NB4 (cell line): ENCODE measurements at regions not wholly inside any gene's neighbourhood (a gene's known extent, or its start where the extent isn't known, plus 50 kb on each side); places are given as distances from the start of the nearest gene placed in this dataset.

Experiments
- DNase-seq: peaks from one replicate; pipeline ENCODE4 v3.0.0; 2010; ENCODE audit warnings: low read depth
- H3K4me3 ChIP-seq: one replicate; pipeline ENCODE4 v1.5.1; 2011; ENCODE audit warnings: mild to moderate bottlenecking, low read depth, low read length, moderate library complexity
- MYC ChIP-seq: IDR thresholded peaks from 2 replicates; pipeline ENCODE4 v1.6.1; 2011; ENCODE audit warnings: low read depth, low read length
- POLR2A ChIP-seq: IDR thresholded peaks from 2 replicates; pipeline ENCODE4 v1.6.1; 2011; ENCODE audit warnings: mild to moderate bottlenecking; ENCODE audit not compliant: insufficient read length; ENCODE audit errors: extremely low read depth
- TF ChIP-seq, protein P1 (sequence below): IDR thresholded peaks from 2 replicates; pipeline ENCODE4 v1.6.1; 2011; ENCODE audit warnings: low read depth, low read length
- TF ChIP-seq, protein P2 (sequence below): IDR thresholded peaks from one replicate; pipeline ENCODE4 v1.5.1; 2012; ENCODE audit warnings: low read depth, low read length

DNA sequence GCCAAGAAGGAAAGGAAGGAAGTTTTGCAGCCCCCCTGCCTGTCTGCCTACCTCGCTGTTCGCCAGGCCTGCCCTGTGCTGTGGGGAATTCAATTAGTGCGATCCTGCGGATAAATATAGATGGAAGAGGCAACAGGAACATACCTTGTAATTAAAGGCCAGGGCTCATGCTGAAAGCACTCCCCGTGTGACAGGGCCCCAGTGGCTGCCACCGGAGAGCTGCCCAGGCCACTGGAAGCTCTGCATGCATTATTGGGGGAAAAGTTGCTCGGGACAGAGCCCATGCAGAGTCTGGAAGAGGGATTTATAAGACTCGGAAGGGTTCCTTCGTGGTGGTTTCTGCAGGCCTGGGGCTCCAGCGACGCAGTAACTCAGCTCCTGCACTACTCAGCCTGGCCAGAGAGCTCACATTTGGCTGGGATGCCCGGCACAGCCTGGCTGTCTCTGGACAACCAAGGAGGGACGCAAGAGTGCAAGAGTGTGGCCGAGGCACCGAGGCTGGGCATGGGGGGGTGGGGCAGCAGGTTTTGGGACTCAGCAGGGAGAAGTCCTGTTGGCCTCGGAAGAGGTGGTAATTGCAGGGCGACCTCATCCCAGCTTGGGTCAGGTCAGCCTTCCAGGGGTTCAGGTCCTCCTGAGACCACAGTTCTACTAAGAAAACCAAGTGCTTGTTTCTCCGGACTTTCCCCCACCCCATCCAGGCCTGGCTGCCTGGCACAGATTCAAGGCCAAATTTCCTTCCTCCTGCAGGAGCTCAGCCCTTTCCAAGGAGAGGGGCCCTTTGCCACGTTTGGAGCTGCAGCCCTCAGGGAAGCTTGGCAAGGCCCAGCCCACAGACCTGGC is 68.1 kb upstream of the GGTA1 start:
- no peak overlapping the region for H3K4me3 ChIP-seq
- DNase-seq: no peak
- TF ChIP-seq POLR2A: no peak
- TF ChIP-seq, protein P1, sequence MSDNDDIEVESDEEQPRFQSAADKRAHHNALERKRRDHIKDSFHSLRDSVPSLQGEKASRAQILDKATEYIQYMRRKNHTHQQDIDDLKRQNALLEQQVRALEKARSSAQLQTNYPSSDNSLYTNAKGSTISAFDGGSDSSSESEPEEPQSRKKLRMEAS: no peak
- TF ChIP-seq, protein P2, sequence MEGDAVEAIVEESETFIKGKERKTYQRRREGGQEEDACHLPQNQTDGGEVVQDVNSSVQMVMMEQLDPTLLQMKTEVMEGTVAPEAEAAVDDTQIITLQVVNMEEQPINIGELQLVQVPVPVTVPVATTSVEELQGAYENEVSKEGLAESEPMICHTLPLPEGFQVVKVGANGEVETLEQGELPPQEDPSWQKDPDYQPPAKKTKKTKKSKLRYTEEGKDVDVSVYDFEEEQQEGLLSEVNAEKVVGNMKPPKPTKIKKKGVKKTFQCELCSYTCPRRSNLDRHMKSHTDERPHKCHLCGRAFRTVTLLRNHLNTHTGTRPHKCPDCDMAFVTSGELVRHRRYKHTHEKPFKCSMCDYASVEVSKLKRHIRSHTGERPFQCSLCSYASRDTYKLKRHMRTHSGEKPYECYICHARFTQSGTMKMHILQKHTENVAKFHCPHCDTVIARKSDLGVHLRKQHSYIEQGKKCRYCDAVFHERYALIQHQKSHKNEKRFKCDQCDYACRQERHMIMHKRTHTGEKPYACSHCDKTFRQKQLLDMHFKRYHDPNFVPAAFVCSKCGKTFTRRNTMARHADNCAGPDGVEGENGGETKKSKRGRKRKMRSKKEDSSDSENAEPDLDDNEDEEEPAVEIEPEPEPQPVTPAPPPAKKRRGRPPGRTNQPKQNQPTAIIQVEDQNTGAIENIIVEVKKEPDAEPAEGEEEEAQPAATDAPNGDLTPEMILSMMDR: no peak
- no peak for TF ChIP-seq MYC

DNA sequence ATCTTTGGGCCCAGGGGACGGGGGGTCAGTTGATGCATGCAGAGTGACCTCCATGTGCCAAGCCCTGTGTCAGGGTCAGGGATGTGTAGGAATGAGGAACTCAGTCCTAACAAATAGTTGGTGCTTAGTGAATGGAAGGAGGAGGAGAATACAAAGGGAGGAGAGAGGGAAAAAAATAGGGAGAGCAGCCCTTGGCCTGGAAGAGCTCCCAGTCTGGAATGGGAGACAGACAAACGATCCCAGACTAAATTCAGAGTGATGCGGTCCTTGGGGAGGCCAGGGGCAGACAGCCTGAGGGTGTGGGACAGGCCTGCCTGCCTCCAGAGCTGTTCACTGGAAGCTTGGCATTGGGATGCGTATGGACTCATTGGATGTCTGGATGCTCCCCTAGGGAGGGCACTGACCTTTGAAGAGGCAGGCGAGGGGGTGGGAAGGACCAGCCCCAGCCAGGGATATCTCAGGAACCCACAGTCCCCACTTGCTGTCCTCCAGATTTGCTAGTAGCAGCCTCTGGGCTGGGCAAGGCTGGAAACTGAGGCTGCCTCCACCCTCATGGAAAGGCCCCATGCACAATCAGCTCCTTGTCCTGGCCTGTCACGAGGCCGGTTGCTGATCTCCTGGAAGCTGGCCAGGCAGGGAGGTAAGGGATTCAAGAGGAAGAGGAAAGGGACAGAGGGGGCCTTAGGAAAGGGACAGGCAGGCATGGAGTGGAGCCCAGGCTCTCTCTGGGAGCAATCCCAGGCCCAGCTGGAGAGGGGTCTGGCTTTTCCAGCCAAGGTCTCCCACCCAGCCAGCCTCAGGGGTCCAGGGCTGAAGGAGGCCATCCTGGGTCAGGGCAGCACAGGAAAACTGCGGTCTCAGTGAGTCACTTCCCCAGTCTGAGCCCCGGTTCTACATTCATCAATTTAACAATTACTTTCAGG is 69.0 kb upstream of the GGTA1 start:
- TF ChIP-seq POLR2A: no peak
- TF ChIP-seq, protein P2: no peak
- TF ChIP-seq, protein P1: no peak
- TF ChIP-seq MYC: no peak
- no peak overlapping the region for H3K4me3 ChIP-seq
- no peak for DNase-seq

DNA sequence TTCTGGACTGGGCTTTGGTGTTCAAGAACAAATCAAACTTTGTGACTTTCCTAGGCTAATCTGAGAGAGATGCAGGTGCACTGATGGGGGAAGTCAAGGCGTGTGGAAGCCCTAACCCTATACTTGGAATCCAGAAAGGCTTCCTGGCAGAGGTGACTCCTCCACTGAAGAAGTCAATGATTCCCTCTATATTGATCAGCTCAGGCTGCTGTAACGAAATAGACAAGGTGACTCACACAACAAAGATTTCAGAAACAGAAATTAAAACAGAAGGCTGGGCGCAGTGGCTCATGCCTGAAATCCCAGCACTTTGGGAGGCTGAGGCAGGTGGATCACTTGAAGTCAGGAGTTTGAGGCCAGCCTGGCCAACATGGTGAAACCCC is 69.6 kb upstream of the GGTA1 start:
- no peak overlapping the region for H3K4me3 ChIP-seq
- TF ChIP-seq POLR2A (no peak), MYC (no peak)
- TF ChIP-seq, protein P1: no peak
- TF ChIP-seq, protein P2: no peak
- no peak for DNase-seq

DNA sequence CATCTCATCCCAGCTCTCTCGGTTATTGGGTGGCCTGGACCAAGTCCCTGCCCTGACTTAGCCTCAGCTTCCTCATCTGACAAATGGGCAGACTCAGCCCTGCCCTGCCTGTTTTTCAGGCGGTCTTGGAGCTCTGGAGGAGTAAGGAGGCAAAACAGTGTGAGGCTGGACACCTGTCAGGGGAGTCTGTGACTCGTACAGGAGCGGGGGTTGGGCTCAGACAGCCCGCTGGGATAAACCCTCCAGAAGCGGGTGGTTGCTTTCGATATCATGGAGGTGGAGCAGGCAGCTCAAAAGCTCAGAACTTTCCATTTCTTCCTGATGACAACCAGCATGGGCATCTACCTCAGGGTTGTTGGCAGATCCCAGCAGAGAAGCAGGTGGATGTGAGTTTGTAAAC is 72.9 kb upstream of the GGTA1 start:
- no peak overlapping the region for H3K4me3 ChIP-seq
- TF ChIP-seq MYC: no peak
- TF ChIP-seq POLR2A: no peak
- TF ChIP-seq, protein P1: no peak
- TF ChIP-seq, protein P2: no peak
- no peak for DNase-seq

DNA sequence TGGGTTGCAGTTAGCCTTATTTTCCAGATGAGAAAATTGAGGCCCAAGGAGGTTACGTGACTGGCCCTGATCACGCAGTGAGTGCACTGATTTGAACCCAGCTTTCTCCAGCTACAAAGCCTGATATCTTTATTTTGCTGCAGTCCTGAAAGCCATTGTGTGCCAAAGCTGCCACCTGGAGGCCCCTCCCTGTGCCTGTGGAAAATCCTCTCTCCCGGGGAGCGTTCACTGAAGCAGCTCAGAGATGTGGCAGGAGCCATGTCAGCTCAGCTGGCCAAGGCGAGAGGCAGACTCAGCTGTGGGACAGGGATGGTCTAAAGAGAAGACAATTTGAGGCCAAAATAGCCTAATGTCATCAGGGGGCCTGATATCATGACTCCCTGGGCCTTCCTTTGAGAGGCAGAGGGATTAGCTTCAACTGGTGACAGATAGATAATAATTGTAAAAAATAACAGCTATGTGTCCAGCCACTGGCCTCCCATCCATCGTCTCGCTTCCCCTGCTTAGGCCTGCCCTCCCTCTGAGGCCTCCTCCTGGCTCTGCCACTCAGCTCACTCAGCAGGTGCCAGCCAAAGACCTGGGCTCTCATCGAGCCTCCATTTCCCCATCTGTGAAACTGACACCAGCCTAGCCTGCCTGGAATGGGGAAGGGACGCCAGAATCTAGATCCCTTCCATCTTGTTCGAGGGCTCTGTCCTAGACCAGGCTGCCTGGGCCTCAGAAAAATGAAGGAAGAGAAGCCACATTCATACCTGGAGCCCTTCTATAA is 74.3 kb upstream of the GGTA1 start:
- TF ChIP-seq MYC: no peak
- TF ChIP-seq, protein P2: no peak
- no peak for TF ChIP-seq POLR2A
- no peak for DNase-seq
- H3K4me3 ChIP-seq: no peak overlapping the region
